ENCODE measurements at regions not wholly inside any gene's neighbourhood (a gene's known extent, or its start where the extent isn't known, plus 50 kb on each side); places are given as distances from the start of the nearest gene placed in this dataset.

- no peak for DNase-seq
These were observed 282.5 kb downstream of the TMA16 start for GRCh38 chr4:163776957-163777356.

GRCh38 chr4:163781726-163782125 is 287.2 kb downstream of the TMA16 start:
- DNase-seq, result no peak

- no peak for DNase-seq
These were observed 295.7 kb downstream of the TMA16 start for GRCh38 chr4:163790231-163790630.

GRCh38 chr4:163795885-163796284 is 301.4 kb downstream of the TMA16 start:
- no peak for DNase-seq

- DNase-seq, result no peak
These were observed 309.5 kb downstream of the TMA16 start for GRCh38 chr4:163804001-163804400.

GRCh38 chr4:163806653-163807052 is 312.2 kb downstream of the TMA16 start:
- DNase-seq, result no peak

- no peak for DNase-seq
These were observed 313.5 kb downstream of the TMA16 start for GRCh38 chr4:163808011-163808410.

GRCh38 chr4:163810755-163811154 is 316.3 kb downstream of the TMA16 start:
- no peak for DNase-seq

- no peak for DNase-seq
These were observed 321.3 kb downstream of the TMA16 start for GRCh38 chr4:163815776-163816175.

- no peak for DNase-seq
These were observed 322.0 kb downstream of the TMA16 start for GRCh38 chr4:163816494-163816893.

- no peak for DNase-seq
These were observed 324.2 kb downstream of the TMA16 start for GRCh38 chr4:163818673-163819072.

GRCh38 chr4:163833669-163834068 is 339.2 kb downstream of the TMA16 start:
- no peak for DNase-seq

- DNase-seq, result no peak
These were observed 351.5 kb downstream of the TMA16 start for GRCh38 chr4:163846008-163846407.

GRCh38 chr4:163852246-163852645 is 357.8 kb downstream of the TMA16 start:
- no peak for DNase-seq

GRCh38 chr4:163857903-163858302 is 363.4 kb downstream of the TMA16 start:
- DNase-seq, result no peak

GRCh38 chr4:163858515-163858914 is 364.0 kb downstream of the TMA16 start:
- DNase-seq, result no peak

- no peak for DNase-seq
These were observed 368.6 kb downstream of the TMA16 start for GRCh38 chr4:163863082-163863481.

- no peak for DNase-seq
These were observed 370.5 kb downstream of the TMA16 start for GRCh38 chr4:163865010-163865409.

GRCh38 chr4:163866728-163867315 is 372.3 kb downstream of the TMA16 start:
- no peak for DNase-seq

- no peak for DNase-seq
These were observed 374.0 kb downstream of the TMA16 start for GRCh38 chr4:163868445-163868844.

GRCh38 chr4:163871078-163871477 is 376.6 kb downstream of the TMA16 start:
- no peak for DNase-seq

- no peak for DNase-seq
These were observed 380.8 kb downstream of the TMA16 start for GRCh38 chr4:163875327-163875726.

GRCh38 chr4:163878336-163879121 is 384.0 kb downstream of the TMA16 start:
- DNase-seq, result no peak

- no peak for DNase-seq
These were observed 397.9 kb downstream of the TMA16 start for GRCh38 chr4:163892417-163892816.
